ENCODE measurements at regions not wholly inside any gene's neighbourhood (a gene's known extent, or its start where the extent isn't known, plus 50 kb on each side); places are given as distances from the start of the nearest gene placed in this dataset.

- TF ChIP-seq NCOA2 (CRISPR knock-in tag; IDR thresholded peaks at IDR 0.05) (no peak), EZH2 (conservative IDR thresholded peaks at IDR 0.05; ENCODE audit: low read depth, low read length) (no peak), CTCF (CRISPR knock-in tag; IDR thresholded peaks at IDR 0.05) (no peak), HNF4A (CRISPR knock-in tag; IDR thresholded peaks at IDR 0.05) (no peak), ZNF18 (CRISPR knock-in tag; IDR thresholded peaks at IDR 0.05; ENCODE audit: insufficient replicate concordance) (no peak), REST (IDR thresholded peaks at IDR 0.05; ENCODE audit: borderline replicate concordance in 1 of 2, low read depth in 1 of 2, low read length in 2 of 2) (no peak), CHD2 (IDR thresholded peaks at IDR 0.05; ENCODE audit: low read depth, low read length) (no peak), ZNF251 (CRISPR knock-in tag; IDR thresholded peaks at IDR 0.05) (no peak), HDAC2 (CRISPR knock-in tag; IDR thresholded peaks at IDR 0.05) (no peak), GFI1 (CRISPR knock-in tag; IDR thresholded peaks at IDR 0.05; ENCODE audit: borderline replicate concordance) (no peak)
Measured at GRCh38 chr4:127379499-127379898, 253.3 kb upstream of the INTU start.
